ENCODE measurements at regions not wholly inside any gene's neighbourhood (a gene's known extent, or its start where the extent isn't known, plus 50 kb on each side); places are given as distances from the start of the nearest gene placed in this dataset.

DNA sequence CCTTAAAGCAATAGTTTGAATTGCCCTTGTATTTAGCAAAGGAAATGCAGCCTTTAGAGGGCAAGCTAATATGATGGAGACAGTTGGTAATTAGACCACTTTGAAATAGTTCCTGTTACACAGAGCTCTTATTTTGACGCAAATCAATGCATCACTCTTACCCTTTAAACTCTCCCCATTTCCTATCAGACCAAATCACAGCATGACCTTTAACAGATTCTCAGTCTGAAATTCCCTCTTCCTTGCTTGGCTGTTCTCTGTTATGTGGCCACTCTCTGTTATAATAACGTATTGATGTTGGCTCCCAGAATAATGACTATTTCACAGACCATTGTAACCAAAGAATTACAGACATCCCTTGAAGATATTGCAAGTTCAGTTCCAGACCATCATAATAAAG lies 66.9 kb upstream of the NGF start:
- Histone ChIP-seq H3K9me3 (ENCODE audit: low read length) (no peaks in the 10 kb centered on the region), H3K9ac (ENCODE audit: insufficient read depth, low read depth, low read length) (no peak overlapping the region), H3K4me1 (ENCODE audit: insufficient read depth, low read length) (no peaks in the 10 kb centered on the region), H3K27me3 (ENCODE audit: control insufficient read depth in 1 of 2, insufficient read depth in 2 of 2, low read length in 2 of 2) (no peaks in the 10 kb centered on the region), H3K27ac (ENCODE audit: extremely low read length, insufficient read depth, low read length) (no peak overlapping the region), H3K36me3 (replicated peaks in 1 of 2; ENCODE audit: control insufficient read depth in 1 of 2, insufficient read depth in 2 of 2, low read length in 2 of 2) (no peaks in the 10 kb centered on the region), H3K4me3 (replicated peaks in 1 of 3; ENCODE audit: insufficient read depth in 1 of 3, low read depth in 2 of 3, low read length in 3 of 3) (no peak overlapping the region), H4K20me1 (ENCODE audit: insufficient read depth, low read length) (no peaks in the 10 kb centered on the region), H3K4me2 (ENCODE audit: low read depth, low read length) (no peak overlapping the region), H3K79me2 (ENCODE audit: insufficient read depth, low read length) (no peaks in the 10 kb centered on the region), H2AFZ (ENCODE audit: low read length) (no peak overlapping the region)
- WGBS (ENCODE audit: low lambda C conversion rate): 42% methylated on average over 2 of the region's 2 CpGs
- in situ Hi-C loops (cut with HindIII; ENCODE audit: extremely low pct_ligation_motif_present, low pct_unique_long_range_greater_than_20kb): no loop called here
- FAIRE-seq (no peak), DNase-seq (ENCODE audit: low spot score) (no peak), ATAC-seq (no peak)
- BruUV-seq (replicated peaks): no TSS peak
- intact Hi-C loops (cut with micrococcal nuclease; ENCODE audit: unreplicated experiment): no loop called here
- POLR2A ChIA-PET: no interaction called here
- CTCF ChIA-PET (ENCODE audit: low intra/inter-chr PET ratio, low total read pairs): no interaction called here
- TF ChIP-seq, protein P1, sequence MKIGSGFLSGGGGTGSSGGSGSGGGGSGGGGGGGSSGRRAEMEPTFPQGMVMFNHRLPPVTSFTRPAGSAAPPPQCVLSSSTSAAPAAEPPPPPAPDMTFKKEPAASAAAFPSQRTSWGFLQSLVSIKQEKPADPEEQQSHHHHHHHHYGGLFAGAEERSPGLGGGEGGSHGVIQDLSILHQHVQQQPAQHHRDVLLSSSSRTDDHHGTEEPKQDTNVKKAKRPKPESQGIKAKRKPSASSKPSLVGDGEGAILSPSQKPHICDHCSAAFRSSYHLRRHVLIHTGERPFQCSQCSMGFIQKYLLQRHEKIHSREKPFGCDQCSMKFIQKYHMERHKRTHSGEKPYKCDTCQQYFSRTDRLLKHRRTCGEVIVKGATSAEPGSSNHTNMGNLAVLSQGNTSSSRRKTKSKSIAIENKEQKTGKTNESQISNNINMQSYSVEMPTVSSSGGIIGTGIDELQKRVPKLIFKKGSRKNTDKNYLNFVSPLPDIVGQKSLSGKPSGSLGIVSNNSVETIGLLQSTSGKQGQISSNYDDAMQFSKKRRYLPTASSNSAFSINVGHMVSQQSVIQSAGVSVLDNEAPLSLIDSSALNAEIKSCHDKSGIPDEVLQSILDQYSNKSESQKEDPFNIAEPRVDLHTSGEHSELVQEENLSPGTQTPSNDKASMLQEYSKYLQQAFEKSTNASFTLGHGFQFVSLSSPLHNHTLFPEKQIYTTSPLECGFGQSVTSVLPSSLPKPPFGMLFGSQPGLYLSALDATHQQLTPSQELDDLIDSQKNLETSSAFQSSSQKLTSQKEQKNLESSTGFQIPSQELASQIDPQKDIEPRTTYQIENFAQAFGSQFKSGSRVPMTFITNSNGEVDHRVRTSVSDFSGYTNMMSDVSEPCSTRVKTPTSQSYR (CRISPR knock-in tag; IDR thresholded peaks at IDR 0.05; ENCODE audit: borderline replicate concordance): no peak
- TF ChIP-seq RAD51 (IDR thresholded peaks at IDR 0.05; ENCODE audit: borderline replicate concordance) (no peak), ZNF530 (CRISPR knock-in tag; IDR thresholded peaks at IDR 0.05; ENCODE audit: low read depth) (no peak), ZNF331 (CRISPR knock-in tag; IDR thresholded peaks at IDR 0.05) (no peak), ZNF232 (CRISPR knock-in tag; IDR thresholded peaks at IDR 0.05; ENCODE audit: borderline replicate concordance) (no peak), GATAD1 (CRISPR knock-in tag; IDR thresholded peaks at IDR 0.05) (no peak), KAT7 (CRISPR knock-in tag; IDR thresholded peaks at IDR 0.05; ENCODE audit: borderline replicate concordance) (no peak), ZNF629 (CRISPR knock-in tag; conservative IDR thresholded peaks at IDR 0.05) (no peak), GTF3A (CRISPR knock-in tag; conservative IDR thresholded peaks at IDR 0.05) (no peak), NFKB2 (CRISPR knock-in tag; IDR thresholded peaks at IDR 0.05; ENCODE audit: borderline replicate concordance) (no peak)
- TF ChIP-seq, protein P2, sequence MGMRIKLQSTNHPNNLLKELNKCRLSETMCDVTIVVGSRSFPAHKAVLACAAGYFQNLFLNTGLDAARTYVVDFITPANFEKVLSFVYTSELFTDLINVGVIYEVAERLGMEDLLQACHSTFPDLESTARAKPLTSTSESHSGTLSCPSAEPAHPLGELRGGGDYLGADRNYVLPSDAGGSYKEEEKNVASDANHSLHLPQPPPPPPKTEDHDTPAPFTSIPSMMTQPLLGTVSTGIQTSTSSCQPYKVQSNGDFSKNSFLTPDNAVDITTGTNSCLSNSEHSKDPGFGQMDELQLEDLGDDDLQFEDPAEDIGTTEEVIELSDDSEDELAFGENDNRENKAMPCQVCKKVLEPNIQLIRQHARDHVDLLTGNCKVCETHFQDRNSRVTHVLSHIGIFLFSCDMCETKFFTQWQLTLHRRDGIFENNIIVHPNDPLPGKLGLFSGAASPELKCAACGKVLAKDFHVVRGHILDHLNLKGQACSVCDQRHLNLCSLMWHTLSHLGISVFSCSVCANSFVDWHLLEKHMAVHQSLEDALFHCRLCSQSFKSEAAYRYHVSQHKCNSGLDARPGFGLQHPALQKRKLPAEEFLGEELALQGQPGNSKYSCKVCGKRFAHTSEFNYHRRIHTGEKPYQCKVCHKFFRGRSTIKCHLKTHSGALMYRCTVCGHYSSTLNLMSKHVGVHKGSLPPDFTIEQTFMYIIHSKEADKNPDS (CRISPR knock-in tag; IDR thresholded peaks at IDR 0.05): no peak
- TF ChIP-seq, protein P3, sequence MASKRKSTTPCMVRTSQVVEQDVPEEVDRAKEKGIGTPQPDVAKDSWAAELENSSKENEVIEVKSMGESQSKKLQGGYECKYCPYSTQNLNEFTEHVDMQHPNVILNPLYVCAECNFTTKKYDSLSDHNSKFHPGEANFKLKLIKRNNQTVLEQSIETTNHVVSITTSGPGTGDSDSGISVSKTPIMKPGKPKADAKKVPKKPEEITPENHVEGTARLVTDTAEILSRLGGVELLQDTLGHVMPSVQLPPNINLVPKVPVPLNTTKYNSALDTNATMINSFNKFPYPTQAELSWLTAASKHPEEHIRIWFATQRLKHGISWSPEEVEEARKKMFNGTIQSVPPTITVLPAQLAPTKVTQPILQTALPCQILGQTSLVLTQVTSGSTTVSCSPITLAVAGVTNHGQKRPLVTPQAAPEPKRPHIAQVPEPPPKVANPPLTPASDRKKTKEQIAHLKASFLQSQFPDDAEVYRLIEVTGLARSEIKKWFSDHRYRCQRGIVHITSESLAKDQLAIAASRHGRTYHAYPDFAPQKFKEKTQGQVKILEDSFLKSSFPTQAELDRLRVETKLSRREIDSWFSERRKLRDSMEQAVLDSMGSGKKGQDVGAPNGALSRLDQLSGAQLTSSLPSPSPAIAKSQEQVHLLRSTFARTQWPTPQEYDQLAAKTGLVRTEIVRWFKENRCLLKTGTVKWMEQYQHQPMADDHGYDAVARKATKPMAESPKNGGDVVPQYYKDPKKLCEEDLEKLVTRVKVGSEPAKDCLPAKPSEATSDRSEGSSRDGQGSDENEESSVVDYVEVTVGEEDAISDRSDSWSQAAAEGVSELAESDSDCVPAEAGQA (IDR thresholded peaks at IDR 0.05; ENCODE audit: low read depth): no peak
- TF ChIP-seq, protein P3 (CRISPR knock-in tag; IDR thresholded peaks at IDR 0.05; ENCODE audit: borderline replicate concordance): no peak

Measured in HepG2 (cell line).